Glutamatergic neuron (in vitro differentiated cells): ENCODE measurements at regions not wholly inside any gene's neighbourhood (a gene's known extent, or its start where the extent isn't known, plus 50 kb on each side); places are given as distances from the start of the nearest gene placed in this dataset.
A peak's percentile ranks its signal among the peaks of the same experiment; 100 is the strongest.

Source experiments
- DNase-seq: peaks from one replicate; pipeline ENCODE4 v3.0.0; 2022
- H3K27ac Mint-ChIP-seq: one replicate; pipeline ENCODE4 v1.8.0; 2020; ENCODE audit warnings: mild to moderate bottlenecking, mixed read lengths, inconsistent platforms; ENCODE audit not compliant: unreplicated experiment
- H3K27me3 Mint-ChIP-seq: one replicate; pipeline ENCODE4 v1.8.0; 2020; ENCODE audit warnings: mild to moderate bottlenecking, moderate library complexity, mixed read lengths, inconsistent platforms; ENCODE audit not compliant: unreplicated experiment
- H3K36me3 Mint-ChIP-seq: one replicate; pipeline ENCODE4 v1.8.0; 2020; ENCODE audit warnings: mild to moderate bottlenecking, mixed read lengths, inconsistent platforms; ENCODE audit not compliant: unreplicated experiment
- H3K4me1 Mint-ChIP-seq: one replicate; pipeline ENCODE4 v1.8.0; 2020; ENCODE audit warnings: mild to moderate bottlenecking, low read depth, mixed read lengths, inconsistent platforms; ENCODE audit not compliant: unreplicated experiment
- H3K4me3 Mint-ChIP-seq: one replicate; pipeline ENCODE4 v1.8.0; 2020; ENCODE audit warnings: mild to moderate bottlenecking, mixed read lengths, inconsistent platforms; ENCODE audit not compliant: unreplicated experiment
- H3K9me3 Mint-ChIP-seq: one replicate; pipeline ENCODE4 v1.8.0; 2020; ENCODE audit warnings: mild to moderate bottlenecking, moderate library complexity, mixed read lengths, inconsistent platforms; ENCODE audit not compliant: unreplicated experiment
- CTCF ChIP-seq: fragments of 200-600 bp; sonication (generic); IDR thresholded peaks from one replicate; pipeline ENCODE4 v1.5.0; 2021; ENCODE audit not compliant: partially characterized antibody, unreplicated experiment

GRCh38 chrX:10932842-10933440 lies 178.2 kb upstream of the HCCS start:
- no peak for TF ChIP-seq CTCF

GRCh38 chrX:10935501-10935900 lies 175.6 kb upstream of the HCCS start:
- H3K27me3 Mint-ChIP-seq = no peaks in the 10 kb centered on the region
- H3K4me1 Mint-ChIP-seq = peaks cover 6% of the 10 kb centered on the region
- H3K9me3 Mint-ChIP-seq = no peaks in the 10 kb centered on the region
- no peak for TF ChIP-seq CTCF
- no peak overlapping the region for H3K4me3 Mint-ChIP-seq
- no peaks in the 10 kb centered on the region for H3K36me3 Mint-ChIP-seq
- no peak overlapping the region for H3K27ac Mint-ChIP-seq
- no peak for DNase-seq

More at GRCh38 chrX:10932842-10933440, 178.2 kb upstream of the HCCS start:
- H3K27ac Mint-ChIP-seq = no peak overlapping the region
- no peaks in the 10 kb centered on the region for H3K9me3 Mint-ChIP-seq
- H3K4me1 Mint-ChIP-seq = no peaks in the 10 kb centered on the region
- DNase-seq = no peak
- H3K27me3 Mint-ChIP-seq = no peaks in the 10 kb centered on the region
- no peak overlapping the region for H3K4me3 Mint-ChIP-seq
- H3K36me3 Mint-ChIP-seq = no peaks in the 10 kb centered on the region

GRCh38 chrX:10936976-10937375 lies 174.2 kb upstream of the HCCS start:
- Mint-ChIP-seq H3K27me3 (no peaks in the 10 kb centered on the region), H3K36me3 (no peaks in the 10 kb centered on the region), H3K4me1 (peaks cover 6% of the 10 kb centered on the region), H3K27ac (no peak overlapping the region), H3K4me3 (no peak overlapping the region), H3K9me3 (no peaks in the 10 kb centered on the region)
- TF ChIP-seq CTCF = no peak
- no peak for DNase-seq

GRCh38 chrX:10938365-10938923 lies 172.7 kb upstream of the HCCS start:
- Mint-ChIP-seq H3K27ac (peak overlapping the region; percentile 35), H3K27me3 (no peaks in the 10 kb centered on the region), H3K9me3 (no peaks in the 10 kb centered on the region), H3K36me3 (no peaks in the 10 kb centered on the region), H3K4me3 (no peak overlapping the region), H3K4me1 (peaks cover 6% of the 10 kb centered on the region)
- no peak for DNase-seq
- TF ChIP-seq CTCF = no peak

GRCh38 chrX:10939424-10939823 lies 171.7 kb upstream of the HCCS start:
- no peaks in the 10 kb centered on the region for H3K27me3 Mint-ChIP-seq
- TF ChIP-seq CTCF = no peak
- H3K4me1 Mint-ChIP-seq = peaks cover 6% of the 10 kb centered on the region
- H3K36me3 Mint-ChIP-seq = no peaks in the 10 kb centered on the region
- no peak overlapping the region for H3K4me3 Mint-ChIP-seq
- DNase-seq = no peak
- H3K9me3 Mint-ChIP-seq = no peaks in the 10 kb centered on the region
- no peak overlapping the region for H3K27ac Mint-ChIP-seq
